Stimulated activated naive CD4-positive, alpha-beta T cell treated with Interleukin-2 at 50 U/mL for 16 hours (primary cell): ENCODE measurements at regions not wholly inside any gene's neighbourhood (a gene's known extent, or its start where the extent isn't known, plus 50 kb on each side); places are given as distances from the start of the nearest gene placed in this dataset.

Source experiments
- DNase-seq: peaks from one replicate; lab custom pipeline; 2025; lab: John Stamatoyannopoulos, UW

DNA sequence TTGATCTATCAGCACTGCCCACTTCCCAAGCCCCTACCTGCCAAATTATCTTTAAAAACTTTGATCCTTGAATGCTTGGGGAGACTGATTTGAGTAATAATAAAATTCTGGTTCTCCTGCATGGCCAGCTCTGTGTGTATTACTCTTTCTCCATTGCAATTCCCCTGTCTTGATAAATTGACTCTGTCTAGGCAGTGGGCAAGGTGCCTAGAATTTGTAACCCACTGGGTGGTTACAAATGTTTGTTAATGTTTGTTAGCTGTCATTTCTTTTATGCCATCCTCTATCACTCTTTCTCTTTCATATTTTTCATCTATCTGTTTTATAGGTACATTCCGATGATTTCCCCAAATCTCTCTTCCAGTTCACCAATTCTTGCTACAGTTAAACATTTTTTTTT, 694.1 kb downstream of the TYW1 start:
- no peak for DNase-seq

DNA sequence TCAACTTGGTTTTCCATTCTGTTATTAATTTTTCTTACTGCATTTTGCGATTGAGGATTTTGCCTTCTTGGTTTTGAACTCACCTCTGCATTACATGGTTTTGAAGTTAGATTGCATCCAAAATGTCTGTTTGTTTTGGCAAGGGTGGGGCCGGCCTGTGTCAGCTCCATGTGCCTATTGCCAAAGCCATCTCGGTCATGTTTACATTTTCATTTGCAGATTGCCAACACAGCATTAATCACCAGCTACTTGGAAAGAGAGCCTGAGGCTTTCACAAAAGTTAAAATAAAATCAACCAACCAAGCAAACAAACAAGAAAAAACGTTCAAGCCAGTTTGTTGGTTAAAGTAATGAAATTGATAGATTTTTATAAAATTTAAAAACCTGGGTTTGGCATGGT, 695.8 kb downstream of the TYW1 start:
- no peak for DNase-seq

DNA sequence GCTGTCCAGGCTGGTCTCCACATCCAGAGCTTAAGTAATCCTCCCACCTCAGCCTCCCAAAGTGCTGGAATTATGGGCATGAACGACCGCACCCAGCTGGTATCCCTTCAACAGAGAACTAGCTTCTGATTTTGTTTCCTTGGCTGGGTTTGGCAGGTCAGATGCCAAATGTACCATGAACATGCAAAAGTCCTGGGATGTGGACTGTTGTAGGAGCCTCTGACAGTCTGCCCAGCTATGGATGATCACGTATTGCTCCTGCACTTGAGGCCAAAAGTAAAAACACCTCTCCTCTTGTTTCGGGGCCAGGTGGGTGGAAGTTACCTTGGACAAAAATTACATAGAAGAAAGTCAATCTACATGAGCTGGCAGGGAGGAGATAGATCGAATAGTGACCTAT, 699.5 kb downstream of the TYW1 start:
- no peak for DNase-seq

DNA sequence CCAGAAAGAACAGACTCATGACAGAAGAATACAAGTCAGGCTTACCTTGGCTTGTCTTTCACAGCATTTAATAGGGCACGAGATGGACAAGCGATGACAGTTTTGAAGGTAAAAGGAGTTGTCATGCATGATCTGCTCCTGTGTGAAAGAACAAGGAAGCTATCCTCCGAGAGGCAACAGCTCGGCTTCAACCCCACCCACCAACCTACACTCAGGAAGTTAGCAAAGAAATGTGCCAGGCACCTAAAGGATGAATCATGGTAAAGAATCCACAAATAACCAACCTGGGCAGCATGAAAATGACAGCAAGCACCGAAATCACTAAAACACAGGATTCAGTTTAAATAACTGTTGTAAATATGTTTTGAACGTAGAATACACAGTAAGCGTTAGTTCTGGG, 700.2 kb downstream of the TYW1 start:
- no peak for DNase-seq

DNA sequence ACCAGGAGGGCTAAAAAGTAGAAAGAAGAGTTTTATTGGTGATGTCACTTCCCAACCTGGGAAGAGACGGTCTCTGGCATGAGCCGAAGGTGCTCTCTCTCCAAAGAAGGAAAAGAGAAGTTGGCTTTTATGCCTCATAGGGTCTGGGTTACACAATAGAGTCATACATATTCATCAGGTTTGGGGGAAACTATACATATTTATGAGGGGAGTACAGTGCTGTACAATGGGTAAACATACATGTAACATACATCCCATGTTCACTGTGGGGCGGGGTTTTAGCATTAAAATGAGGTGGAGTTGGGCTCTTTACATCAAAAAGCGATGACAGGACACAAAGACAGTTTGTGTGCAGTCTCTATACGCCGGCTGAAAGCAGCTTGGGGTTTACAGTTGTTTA, 701.7 kb downstream of the TYW1 start:
- no peak for DNase-seq

DNA sequence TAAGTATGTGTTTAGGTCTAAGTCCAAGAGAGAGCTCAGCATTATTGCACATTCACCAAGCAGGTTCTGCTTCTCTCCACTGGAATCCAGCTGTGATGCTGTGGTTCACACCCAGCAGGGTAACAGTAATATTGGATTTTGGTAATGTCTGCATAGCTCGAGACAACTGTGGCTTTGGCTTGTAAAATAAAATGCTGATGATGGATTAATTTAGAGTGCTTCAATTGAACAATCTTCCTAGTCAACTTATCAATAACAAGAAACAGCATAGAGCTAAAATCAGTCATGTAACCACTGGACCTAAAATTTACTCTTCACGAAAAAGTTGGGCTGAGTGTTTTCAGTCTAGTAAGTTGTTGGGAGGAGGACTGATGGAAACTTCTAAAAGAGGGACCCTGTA, 709.2 kb downstream of the TYW1 start:
- DNase-seq: no peak

DNA sequence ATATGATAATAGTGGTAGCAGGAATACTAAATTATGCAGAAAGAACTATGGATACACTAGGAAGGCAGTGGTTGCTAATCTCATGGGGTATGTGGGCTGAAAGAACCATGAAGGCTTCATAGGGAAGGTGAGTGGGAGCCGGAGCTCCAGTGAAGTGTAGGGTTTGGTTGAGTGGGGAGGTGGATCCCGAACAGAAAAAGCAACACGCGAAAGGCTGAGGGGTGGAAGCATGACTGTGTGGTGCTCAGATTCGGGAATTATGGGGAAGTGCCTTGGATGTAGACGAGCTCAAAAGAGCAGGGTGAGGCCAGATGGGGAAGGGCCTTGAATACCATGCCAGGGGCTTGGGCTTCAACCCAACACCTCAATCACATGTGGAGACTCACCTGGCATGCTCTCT, 715.1 kb downstream of the TYW1 start:
- DNase-seq: no peak

DNA sequence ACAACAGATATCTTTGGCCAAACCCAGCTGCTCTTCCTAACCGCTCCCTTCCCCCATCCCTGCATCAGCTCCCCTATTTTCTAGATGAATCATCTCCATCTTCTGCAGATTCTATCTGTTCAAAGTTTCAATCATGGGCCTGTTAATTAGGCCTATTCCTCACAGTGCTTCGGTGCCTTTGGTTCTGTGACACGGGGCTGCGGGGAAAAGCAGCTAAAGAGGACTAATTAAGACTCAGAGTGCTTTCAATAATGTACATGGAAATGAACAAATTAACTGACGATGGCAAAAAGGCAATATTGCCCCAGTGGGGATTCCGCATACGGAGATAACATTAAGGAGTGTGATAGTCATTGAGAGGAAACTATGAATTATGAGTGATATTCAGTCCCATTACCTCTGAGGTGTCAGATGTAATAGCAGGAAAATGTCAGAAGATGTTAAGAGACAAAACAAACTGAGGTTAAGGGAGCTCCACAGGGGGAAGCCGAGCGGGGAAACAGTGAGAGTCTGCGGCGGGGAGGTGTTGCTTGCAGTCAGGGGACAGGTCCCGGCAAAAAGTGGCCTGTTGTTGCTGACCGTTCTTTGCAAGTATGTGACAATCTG, 716.9 kb downstream of the TYW1 start:
- no peak for DNase-seq

DNA sequence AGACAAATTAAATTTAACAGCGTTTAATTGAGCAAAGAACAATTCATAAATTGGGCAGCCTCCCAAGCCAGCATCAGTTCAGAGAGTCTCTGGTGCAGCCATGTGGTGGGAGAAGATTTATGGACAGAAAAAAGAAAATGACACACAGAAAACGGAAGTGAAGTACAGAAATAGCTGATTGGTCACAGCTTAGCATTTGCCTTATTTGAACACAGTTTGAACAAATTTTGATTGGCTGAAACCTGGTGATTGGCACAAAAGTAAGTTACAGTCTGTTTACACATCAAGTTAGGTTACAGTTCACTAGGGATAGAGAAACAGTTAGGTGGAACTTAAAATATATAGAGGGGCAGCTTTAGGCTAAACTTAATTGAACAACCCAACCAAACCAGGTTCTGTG, 720.1 kb downstream of the TYW1 start:
- DNase-seq: no peak

DNA sequence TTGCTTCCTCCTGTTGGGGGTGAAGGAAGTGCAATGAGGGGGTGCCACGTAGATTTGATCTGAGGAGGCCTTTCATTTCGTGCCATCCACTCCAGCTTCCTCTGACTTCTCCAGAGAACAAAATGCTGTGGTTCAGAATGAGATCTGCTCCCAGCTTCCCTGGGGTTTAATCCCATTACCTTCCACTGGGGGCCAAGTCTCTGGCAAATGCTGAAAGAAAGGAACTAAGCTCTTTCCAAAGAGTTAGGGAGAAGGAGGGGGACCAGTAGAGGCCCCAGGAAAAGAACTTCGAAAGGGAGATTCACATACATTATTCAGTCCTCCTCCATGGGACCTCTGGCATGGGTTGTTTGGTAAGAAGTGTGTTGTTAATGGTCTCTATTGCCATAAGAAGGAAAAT, 727.0 kb downstream of the TYW1 start:
- DNase-seq: no peak

DNA sequence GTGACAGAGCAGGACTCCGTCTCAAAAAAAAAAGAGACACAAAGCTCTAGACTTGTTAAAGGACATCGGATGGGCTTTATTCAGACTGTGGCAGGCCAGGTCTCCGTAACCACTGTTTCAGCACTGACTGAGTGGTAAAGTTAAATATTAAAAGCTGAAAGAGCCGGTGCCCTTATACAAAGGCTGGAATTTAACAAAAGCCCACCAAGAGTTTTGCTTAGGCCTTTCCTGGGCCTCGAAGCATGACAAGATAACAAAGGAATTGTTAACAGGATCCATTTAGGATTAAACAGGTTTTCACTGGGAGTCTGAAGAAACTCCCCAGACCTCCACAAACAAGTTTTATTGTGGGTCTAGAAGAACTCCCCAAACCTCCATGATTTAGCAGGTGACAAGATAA, 727.8 kb downstream of the TYW1 start:
- no peak for DNase-seq

DNA sequence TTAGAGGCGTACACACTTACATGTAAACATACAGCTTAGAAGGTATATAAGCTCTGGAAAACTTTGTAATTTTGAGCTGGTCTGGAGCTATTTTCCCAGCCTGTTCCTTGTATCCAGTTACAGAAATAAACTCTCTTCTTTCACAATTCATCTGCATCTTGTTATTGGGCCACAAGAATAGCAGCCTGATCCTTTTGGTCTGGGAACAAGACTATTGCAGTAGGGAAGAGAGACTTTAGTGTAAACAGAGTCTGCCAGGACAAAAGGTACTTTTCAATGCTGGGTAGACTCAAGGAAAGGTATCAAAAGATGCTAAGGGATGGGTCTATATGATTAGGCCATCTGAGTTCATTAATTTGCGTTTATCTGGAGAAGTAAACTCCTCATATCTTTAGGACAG, 728.3 kb downstream of the TYW1 start:
- DNase-seq: no peak

DNA sequence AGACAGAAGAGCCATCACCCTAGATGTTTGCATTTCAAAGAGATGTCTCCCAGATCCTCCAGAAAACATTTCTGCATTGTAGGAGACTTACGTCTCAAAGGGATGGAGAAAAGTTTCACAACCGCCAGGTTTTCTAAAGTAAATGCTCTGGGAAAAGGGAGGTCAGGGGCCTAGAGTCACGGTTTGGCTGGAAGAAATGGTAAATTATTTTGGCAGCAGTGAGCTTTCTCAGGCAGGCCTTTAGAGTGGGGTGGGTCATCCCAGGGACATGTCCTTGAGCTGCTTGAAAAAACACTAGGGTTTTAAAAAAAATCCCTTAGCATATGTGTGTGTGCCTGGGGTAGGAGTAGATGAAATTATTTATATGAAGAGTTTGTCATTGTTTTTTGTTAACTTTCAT, 728.8 kb downstream of the TYW1 start:
- DNase-seq: no peak

DNA sequence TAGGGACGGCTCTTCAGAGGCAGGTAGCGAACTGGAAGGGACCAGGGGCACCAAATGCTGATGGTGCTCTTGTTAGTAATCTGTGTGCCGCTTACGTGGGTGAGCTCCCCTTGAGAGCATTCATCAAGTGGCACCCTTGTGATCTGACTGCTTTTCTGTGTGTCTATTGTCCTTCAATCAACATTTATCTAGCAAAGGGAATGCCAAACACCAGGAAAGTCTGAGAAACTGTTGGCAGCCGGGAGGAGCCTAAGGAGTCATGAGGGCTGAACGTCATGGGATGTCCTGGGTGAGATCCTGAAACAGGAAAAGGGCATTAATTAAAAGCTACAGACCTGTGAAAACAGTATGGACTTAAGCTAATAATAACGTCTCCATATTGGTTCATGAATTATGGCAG, 733.1 kb downstream of the TYW1 start:
- DNase-seq: no peak

DNA sequence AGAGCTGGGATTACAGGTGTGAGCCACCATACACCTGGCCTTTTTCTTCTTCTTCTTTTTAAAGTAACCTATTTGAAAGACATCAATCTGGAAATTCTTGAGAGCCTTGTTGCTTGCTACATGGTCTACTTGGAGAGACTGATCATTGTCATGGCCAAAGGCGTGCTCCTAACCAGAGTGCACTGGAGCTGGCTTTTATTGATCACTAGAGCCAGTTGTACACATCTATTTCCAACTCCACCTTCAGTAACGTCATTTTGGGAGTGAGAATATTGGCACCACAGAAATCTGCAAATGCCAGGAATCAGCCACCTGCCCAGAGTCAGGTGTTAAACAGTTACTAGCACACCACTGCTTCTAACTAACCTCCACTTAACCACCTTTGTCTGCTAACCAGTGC, 735.1 kb downstream of the TYW1 start:
- DNase-seq: no peak

DNA sequence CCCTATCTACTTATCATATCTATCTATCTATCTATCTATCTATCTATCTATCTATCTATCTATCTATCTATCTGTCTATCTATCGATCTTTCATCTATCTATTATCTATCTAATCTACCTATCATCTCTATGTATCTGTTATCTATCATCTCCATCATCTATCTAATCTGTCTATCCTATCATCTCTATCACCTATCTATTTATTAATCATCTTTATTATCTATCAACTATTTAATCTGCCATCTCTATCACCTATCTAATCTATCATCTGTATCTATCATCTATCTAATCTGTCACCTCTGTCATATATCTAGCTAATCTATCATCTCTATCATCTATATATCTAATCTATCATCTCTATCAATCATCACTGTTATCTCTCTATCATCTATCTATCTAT, 736.3 kb downstream of the TYW1 start:
- DNase-seq: no peak

DNA sequence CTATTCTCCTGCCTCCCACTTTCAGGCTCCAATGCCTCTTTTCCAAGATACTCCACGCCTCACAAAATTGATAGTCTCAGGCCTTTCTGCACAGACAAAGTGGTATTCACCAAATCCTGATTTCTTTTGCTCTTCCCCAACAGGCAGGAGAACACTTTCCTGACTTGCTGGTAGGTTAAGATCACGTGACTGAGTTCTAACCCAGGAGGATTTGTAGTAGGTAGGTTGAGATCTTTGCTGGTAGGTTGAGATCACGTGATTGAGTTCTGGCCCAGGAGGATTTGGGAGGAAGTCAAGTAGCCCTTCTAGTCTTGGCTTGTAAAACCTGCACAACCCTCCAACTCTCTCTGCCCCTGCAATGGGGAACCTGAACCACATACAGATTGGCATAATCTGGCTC, 741.5 kb downstream of the TYW1 start:
- DNase-seq: no peak

DNA sequence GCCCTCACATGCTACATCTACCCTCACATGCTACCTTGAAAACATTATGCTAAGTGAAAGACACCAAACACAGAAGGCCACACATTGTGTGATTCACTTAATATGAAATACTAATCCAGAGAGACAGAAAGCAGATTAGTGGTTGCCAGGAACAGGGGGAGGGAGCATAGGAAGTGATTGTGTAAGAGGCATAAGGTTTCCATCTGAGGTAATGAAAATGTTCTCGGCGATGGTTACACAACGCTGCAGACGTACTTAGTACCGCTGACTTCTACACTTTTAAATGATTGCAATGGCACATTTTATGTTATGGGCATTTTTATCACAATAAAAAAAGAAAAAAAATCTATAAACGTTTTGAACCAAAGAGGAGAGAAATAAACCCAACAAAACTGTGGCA, 742.3 kb downstream of the TYW1 start:
- no peak for DNase-seq

DNA sequence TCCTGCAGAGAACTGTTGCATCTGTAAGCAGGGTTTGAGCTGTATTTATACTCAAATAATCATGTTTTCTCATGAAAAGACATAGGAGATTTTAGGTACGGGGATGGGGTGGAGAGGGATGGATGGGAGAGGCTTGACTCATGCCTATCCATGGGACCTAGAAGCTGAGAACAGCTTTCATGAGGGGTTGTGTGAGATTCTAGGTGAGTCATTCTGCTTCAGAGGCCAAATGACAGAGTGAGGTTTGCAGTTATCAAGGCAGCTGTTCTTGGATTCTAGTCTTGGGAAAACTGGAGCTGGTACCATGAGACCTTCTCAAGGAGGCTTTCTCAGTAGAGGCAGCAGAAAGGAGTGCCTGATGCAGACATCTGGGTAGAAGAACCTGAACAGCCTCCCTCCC, 746.9 kb downstream of the TYW1 start:
- DNase-seq: no peak

DNA sequence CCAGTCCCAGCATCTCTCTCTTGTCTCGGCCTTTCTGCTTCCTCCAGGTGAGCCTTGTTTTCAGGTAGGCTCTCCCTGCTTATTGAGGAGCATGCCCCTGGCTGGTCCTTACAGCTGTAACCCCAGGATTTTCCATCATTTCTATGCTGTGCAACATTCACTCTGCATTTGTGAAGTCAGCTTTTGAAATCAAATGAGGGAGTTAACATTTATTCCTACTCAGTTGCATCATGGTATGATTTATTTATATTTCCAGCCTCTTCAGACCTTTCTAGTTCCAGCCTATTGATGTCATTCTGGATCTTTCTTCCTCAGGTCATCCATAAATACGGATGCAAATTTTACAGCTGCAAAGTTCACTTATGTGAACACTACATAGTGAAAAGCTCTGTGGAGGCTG, 755.6 kb downstream of the TYW1 start:
- DNase-seq: no peak

DNA sequence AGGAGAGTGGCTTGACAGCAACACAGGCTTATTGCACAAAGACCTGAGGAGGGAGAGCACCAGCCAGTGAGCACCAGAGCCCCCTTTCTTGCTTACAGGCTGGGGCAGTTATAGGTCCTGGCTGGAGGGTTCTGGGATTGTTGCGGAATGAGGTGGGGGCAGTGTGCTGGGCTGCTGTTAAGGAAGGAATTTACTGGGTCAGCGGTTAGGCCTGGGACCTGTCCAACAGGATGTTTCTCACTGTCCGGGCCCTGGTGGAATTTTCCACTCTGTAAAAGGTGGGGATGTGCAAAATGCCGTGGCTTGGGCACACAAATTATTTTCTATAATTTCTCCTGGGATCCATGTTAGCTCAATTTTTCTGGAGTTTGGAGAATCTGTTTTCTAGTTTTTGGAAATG, 757.3 kb downstream of the TYW1 start:
- no peak for DNase-seq

DNA sequence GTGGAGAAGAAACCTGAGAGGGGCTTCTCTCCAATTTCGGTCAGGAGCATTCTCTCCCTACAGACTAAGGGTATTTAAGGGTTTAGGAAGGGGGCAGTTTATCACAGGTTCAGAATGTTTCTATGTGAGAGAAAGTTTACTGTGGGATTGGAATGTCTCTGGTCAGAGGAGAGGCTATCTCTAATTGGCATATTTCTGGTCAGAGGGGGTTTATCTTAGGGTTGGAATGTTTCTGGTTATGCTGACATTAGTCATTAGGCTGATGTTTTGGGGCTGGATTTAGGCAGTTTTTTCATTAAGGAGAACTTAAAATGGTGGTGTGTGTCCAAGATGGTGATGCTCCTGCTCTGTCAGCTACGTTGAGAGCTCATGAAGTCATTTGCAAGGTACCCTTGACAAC, 758.0 kb downstream of the TYW1 start:
- no peak for DNase-seq

DNA sequence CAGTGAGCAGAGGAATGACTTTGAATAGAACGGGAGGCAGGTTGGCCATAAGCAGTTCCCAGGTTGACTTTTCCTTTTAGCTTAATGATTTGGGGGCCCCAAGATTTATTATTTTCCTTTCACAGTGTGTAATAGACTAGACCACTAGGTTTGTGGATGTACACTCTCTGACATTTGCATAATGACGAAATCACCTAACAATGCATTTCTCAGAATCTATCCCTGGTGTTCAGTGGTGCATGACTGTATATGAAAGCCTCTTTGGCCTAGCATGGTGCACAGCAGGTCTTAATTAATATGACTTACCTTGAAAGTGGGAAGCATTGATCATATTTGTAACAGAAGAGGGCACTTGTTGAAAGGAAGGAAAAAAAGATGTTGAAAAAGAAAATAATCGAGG, 761.9 kb downstream of the TYW1 start:
- no peak for DNase-seq

DNA sequence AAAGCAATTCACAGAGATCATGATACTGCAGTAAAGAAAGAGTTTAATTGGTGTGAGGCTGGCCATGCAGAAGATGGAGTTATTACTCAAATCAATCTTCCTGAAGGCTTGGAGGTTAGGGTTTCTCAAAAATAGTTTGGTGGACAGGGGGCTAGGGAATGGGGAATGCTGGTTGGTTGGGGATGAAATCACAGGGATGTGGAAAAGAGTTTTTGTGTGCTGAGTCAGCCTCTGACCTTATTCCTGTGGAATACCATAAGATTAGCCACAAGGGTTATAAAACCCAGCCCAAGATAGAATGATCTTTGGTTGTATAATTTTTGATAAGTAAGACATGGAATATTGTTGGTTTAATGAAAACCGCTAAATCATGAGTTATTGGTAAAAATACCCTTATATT, 764.3 kb downstream of the TYW1 start:
- DNase-seq: no peak

DNA sequence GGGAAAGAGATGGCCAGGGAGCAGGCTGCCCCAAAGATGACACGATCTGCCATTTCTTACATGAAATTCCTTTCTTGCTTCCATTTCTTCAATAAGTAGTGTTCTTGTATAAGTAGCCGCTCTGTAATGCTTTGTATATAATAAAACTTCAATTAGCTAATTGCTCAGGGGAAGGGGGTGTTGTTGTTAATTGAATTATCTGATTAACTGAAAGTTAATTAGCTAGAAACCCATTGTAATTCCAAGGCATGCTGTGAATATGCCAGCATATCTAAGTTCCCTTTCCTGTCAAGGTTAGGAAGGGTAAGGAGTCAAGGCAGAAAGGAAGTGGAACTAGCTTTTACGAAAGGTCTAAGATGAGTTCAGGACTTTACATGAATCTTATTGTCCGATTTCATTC, 765.9 kb downstream of the TYW1 start:
- no peak for DNase-seq
